GM18499 (cell line): ENCODE measurements at regions not wholly inside any gene's neighbourhood (a gene's known extent, or its start where the extent isn't known, plus 50 kb on each side); places are given as distances from the start of the nearest gene placed in this dataset.
"Not testable (repeated sequence)": the region's sequence is repeated elsewhere in the genome, so short reads cannot be mapped to it uniquely, and the experiment has no call there.

Experiments
- ATAC-seq: cut with Tn5 transposase; IDR thresholded peaks from one replicate; pipeline ENCODE4 v1.9.1; 2021; ENCODE audit warnings: moderate number of reproducible peaks; ENCODE audit not compliant: insufficient read depth, unreplicated experiment

- ATAC-seq: no peak
These were observed 160.4 kb downstream of the CPEB2 start for GRCh38 chr4:15162465-15163283.

- no peak for ATAC-seq
These were observed 161.0 kb downstream of the CPEB2 start for GRCh38 chr4:15163284-15163645.

- no peak for ATAC-seq
These were observed 162.3 kb downstream of the CPEB2 start for GRCh38 chr4:15164571-15164970.

- ATAC-seq: no peak
These were observed 165.5 kb downstream of the CPEB2 start for GRCh38 chr4:15167743-15168142.

DNA sequence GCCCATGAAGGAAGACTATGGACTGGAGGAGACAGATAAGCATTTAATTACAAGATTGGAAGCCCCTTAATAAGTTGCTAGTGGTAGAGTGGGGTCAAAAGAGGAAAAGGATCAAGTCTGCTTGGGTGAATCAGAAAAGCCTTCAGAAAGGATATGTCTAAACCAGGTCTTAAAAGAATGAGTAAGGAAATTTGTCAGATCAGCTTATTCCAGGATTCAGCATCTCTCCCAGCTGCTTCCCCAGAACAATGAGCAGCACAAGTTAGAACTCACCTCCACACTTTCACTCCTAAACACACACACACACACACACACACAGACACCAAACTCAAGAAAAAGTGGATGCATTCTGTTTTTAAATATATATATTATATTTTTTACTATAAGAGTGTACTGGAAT lies 166.5 kb downstream of the CPEB2 start:
- no peak for ATAC-seq

GRCh38 chr4:15171725-15172124 lies 169.4 kb downstream of the CPEB2 start:
- no peak for ATAC-seq

- ATAC-seq: no peak
These were observed 171.0 kb downstream of the CPEB2 start for GRCh38 chr4:15173251-15173650.

DNA sequence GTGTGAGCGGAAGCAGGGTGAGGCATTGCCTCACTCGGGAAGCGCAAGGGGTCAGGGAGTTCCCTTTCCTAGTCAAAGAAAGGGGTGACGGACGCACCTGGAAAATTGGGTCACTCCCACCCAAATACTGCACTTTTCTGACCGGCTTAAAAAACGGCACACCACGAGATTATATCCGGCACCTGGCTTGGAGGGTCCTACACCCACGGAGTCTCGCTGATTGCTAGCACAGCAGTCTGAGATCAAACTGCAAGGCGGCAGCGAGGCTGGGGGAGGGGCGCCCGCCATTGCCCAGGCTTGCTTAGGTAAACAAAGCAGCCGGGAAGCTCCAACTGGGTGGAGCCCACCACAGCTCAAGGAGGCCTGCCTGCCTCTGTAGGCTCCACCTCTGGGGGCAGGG lies 171.9 kb downstream of the CPEB2 start:
- not testable (repeated sequence) for ATAC-seq

DNA sequence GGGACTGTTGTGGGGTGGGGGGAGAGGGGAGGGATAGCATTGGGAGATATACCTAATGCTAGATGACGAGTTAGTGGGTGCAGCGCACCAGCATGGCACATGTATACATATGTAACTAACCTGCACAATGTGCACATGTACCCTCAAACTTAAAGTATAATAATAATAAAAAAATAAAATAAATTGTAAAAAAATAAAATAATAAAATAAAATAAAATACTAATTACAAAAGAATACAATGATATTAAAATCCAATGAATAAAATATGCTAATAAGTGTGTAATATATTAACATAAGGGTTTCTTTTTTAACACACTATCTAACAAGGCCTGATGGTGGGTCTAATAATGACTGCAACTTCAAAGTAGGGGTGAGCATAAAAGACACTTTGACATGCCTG lies 177.6 kb downstream of the CPEB2 start:
- ATAC-seq: not testable (repeated sequence)

DNA sequence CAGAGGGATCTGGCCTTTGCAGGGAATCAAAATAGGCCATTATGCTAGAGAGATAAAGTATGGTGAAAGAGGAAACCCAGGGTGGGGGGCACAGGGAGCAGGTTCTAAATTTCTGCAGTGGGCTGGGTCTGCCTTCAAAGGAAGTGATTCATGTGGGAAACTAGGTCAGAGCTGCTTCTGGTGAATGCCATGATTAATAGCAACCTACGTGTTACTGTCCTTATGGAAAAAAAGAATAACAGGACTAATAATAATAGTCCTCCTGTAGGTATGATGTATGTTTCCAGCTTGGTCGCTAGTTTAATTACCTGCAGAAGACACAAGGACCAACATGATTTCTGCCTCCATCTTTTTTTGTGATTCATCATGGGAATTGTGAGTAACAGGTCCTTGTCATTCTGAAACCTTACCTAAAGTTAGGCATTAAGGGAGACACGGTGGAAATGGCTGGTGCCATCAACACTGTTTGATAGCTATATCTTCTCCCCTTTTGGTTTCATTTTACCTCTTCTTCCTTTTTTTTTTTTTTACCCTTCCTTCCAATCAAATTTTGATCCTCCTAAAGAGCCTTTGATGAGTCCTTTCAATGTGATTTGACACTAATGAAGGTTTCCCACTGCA lies 180.4 kb downstream of the CPEB2 start:
- peak; percentile 78 for ATAC-seq

DNA sequence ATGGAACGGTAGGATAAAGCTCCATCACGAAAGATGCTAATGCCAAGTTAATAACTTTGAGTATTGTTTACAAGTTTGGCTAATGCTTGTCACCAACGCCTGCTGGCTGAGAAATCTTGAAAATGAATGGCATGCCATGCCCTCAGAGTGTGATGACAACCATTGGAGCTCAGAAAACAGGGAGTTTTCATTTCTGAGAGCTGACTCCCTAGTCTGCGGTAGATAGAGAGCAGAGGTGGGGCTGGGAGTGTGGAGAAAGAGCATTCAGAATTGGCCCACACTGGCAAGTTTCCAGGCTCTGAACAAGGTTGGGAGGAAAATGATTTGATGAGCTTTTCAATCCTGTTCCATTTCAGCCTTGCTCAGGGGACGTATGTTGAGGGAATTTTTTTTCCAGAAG lies 183.9 kb downstream of the CPEB2 start:
- no peak for ATAC-seq

- ATAC-seq: no peak
These were observed 184.5 kb downstream of the CPEB2 start for GRCh38 chr4:15186806-15187205.

GRCh38 chr4:15188605-15189539 lies 186.6 kb downstream of the CPEB2 start:
- ATAC-seq: peak; percentile 85

GRCh38 chr4:15194520-15194919 lies 192.2 kb downstream of the CPEB2 start:
- ATAC-seq: no peak

GRCh38 chr4:15197005-15197404 lies 194.7 kb downstream of the CPEB2 start:
- no peak for ATAC-seq

- no peak for ATAC-seq
These were observed 195.9 kb downstream of the CPEB2 start for GRCh38 chr4:15198070-15198727.

DNA sequence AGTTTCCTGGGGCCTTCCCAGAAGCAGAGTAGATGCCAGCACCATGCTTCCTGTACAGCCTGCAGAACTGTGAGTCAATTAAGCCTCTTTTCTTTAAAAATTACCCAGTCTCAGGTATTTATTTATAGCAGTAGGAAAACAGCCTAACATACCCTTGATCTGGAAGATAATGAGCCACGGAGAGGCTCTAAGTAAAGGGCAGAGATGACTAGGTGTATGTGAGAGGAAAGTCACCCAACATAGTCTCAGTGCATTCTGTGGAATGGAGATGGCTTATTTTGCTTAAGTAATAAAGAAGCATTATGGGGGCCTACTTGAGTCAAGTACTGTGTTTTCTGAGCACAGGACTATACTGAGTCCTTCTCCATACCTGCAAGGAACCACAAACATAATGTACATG lies 199.5 kb downstream of the CPEB2 start:
- ATAC-seq: no peak

DNA sequence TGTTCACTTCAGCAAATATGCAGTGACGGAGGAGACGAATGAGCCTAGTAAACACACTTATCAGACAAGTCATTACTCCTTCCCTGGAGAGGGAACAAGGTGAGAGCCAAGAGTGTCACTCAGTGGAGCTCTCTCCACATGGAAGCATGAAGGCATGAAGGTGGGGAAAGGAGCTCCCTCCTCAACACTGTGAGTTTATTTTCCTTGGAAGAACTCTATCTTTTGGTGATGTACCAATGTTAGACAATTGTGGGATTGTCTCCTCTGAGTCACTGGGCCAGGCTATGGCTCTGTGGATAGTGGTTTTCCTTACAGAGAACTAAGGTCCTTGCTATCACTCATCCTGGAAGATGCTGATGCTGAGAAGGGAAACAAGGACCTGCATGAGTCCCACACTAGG lies 200.2 kb downstream of the CPEB2 start:
- ATAC-seq: no peak

DNA sequence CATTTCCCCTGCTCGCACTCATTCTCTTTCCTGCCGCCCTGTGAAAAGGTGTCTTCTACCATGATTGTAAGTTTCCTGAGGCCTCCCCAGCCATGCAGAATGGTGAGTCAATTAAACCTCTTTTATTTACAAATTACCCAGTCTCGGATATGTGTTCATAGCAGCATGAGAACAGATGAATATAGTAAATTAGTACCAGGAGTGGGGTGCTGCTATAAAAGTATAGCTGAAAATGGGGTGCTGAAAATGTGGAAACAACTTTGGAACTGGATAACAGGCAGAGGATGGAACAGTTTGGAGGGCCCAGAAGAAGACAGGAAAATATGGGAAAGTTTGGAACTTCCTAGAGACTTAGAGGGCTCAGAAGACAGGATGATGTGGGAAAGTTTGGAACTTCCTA lies 204.2 kb downstream of the CPEB2 start:
- not testable (repeated sequence) for ATAC-seq

DNA sequence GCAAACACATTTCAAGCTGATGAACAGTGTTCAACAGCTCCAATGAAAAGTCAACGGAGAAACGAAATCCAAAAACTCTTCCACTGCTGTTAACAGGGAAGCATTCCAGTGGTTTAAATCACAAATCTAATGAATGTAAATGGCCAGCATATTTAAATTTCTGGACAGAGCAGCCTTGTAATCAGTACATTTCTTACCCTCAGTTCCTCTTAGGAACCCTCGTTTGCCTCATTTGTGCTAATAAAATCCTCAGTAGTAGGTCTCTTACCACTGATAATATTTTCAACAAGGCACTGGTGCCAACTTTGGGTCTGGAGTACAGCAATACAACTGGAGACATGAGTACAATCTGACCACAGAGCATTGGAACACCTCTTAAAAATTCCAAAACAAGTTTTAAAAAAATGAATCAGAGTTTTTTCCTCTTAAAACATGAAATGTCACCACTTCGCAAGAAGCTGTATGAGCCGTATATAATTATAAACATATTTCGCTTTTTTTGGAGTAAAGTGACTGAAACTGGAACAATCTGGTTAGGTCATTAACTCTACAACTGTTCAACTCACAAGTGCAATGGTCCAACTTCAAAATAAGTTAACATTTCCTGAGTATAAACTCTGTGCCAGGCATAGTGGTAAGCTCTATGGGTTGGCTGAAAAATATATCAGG lies 211.2 kb downstream of the CPEB2 start:
- no peak for ATAC-seq
